ENCODE measurements at regions not wholly inside any gene's neighbourhood (a gene's known extent, or its start where the extent isn't known, plus 50 kb on each side); places are given as distances from the start of the nearest gene placed in this dataset.

GRCh38 chr6:53986721-53987521, 124.3 kb upstream of the MLIP start:
- TF ChIP-seq EP300 (IDR thresholded peaks at IDR 0.05) (no peak), CTCF (IDR thresholded peaks at IDR 0.05) (no peak)
